GM18951 (cell line): ENCODE measurements at regions not wholly inside any gene's neighbourhood (a gene's known extent, or its start where the extent isn't known, plus 50 kb on each side); places are given as distances from the start of the nearest gene placed in this dataset.
"Not testable (repeated sequence)": the region's sequence is repeated elsewhere in the genome, so short reads cannot be mapped to it uniquely, and the experiment has no call there.

ENCODE experiments used
- POLR2A ChIP-seq: IDR thresholded peaks from 4 replicates; pipeline ENCODE4 v1.6.1; 2011; ENCODE audit warnings: mild to moderate bottlenecking; ENCODE audit not compliant: insufficient read length, insufficient read depth; ENCODE audit errors: extremely low read depth
- in situ Hi-C: fragments of 300-500 bp; cut with MboI; formaldehyde crosslinking; loops from one replicate; pipeline ENCODE4 v1.12.0; 2022; ENCODE audit warnings: low sequenced_read_pairs, mixed read lengths, inconsistent platforms; ENCODE audit not compliant: unreplicated experiment

DNA sequence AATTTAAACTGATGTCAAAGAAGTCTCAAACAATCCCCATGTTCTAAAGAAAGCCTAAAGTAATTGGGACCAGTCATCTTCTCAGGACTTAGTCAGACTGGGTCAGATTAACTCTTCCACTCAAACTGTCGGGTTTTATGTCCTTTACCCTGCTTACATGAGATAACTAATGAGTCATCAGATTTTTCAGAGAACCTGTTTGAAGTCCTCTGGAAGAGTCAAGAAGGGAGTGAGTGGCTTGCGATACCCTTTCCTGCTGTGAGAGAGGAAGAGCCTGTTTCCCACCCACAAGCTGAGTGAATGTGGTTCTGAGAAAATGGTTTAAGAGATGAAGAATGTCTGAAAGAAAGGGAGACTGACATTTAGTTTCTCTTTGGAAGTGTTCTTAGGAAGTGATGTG is 1866.7 kb upstream of the C9orf72 start:
- in situ Hi-C loops: no loop called here
- no peak for TF ChIP-seq POLR2A

DNA sequence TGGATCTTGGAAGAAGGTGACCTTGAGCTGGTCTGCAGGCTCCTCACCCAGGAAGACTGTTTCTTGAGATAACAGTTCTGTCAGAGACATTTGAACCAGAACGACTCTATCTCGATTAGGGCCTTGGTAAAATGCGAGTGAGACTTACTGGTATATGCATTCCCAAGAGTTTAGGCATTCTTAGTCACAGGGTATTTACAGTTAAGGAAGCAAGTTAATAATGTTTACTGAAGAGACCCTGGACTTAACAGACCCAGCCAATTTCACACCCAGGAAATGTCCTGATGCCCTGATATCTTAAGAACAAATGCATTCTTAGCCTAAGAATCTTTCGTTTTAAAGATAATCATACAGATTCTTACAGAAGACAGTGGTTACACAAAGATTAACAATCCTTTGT is 1867.2 kb upstream of the C9orf72 start:
- in situ Hi-C loops: no loop called here
- no peak for TF ChIP-seq POLR2A

DNA sequence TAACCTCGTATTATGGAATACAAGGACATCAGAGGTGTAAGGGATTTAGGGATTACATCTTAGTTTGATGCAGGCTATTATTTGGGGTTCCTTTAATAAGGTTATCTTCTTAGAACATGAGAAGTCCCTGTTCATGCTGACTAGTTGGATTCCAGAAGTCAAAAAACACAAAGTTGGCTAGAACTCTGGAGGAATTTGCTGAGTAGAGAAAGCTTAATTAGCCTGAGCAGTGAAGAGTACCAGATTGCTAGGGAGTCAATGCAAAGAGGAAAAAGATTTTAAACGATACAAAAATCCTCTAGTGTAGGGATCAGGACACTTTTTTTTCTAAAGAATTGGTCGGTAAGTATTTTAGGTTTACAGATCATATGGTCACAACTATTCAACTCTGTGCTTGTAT is 1872.5 kb upstream of the C9orf72 start:
- in situ Hi-C loops: no loop called here
- no peak for TF ChIP-seq POLR2A

DNA sequence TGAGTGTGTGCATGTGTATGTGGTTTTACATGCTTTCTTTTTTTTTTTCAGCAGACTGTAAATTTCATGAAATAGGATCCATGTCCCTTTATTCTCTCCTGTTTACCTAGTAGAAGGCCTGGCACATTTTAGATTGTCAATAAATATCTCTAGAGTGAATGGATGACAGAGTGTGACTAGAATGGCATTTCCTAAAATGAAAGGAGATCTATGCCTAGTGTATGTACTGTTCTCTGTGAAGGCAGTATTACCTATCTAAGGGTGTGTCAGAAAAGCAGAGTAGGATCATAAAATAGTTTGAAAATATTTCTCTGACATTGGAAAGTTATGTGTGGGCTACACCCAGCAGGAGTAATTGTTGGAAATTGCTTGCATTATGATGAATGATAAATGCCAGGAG is 1876.0 kb upstream of the C9orf72 start:
- no peak for TF ChIP-seq POLR2A
- in situ Hi-C loops: no loop called here

DNA sequence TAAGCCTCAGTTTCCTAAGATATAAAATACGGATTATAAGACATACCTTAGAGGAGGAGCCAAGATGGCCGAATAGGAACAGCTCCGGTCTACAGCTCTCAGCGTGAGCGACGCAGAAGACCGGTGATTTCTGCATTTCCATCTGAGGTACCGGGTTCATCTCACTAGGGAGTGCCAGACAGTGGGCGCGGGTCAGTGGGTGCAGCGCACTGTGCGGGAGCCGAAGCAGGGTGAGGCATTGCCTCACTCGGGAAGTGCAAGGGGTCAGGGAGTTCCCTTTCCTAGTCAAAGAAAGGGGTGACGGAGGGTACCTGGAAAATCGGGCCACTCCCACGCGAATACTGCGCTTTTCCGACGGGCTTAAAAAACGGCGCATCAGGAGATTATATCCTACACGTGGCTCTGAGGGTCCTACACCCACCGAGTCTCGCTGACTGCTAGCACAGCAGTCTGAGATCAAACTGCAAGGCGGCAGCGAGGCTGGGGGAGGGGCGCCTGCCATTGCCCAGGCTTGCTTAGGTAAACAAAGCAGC is 1877.1 kb upstream of the C9orf72 start:
- in situ Hi-C loops: not testable (repeated sequence)

DNA sequence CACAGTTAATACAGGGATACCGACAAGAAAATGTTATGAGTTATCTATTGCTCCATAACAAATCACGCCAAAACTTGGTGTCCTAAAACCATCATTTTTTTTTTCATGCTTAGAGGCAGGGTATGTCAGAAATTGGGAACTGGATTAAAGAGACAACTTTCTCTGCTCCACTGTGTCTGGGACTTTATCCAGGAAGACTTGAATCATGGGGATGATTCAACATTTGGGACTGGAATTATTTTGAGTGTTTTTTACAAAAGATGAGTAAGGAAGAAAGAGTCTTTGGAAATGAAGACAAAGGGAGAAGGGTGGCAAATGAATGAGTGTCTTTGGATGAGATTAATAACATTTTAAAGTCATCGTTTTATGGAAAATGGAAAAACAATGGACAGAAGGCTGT is 1883.7 kb upstream of the C9orf72 start:
- in situ Hi-C loops: no loop called here
- no peak for TF ChIP-seq POLR2A

DNA sequence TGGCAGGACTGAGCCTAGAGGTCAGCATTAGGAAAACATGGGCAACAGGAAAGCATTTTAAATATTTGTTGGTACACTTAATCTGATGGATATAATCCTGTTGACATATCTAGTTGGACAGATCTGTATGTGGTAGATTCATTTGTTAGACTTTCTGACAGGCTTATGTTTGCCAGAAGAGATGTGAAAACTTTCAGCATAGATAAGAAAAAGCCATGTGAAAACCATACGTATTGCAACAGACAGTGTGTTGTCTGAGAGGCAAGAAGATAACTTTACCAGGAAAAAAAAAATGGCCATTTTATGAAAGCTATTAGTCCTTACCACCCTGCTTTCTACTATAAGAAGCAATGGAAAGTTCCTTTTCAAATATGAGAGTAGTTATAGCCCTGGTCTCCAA is 1902.2 kb upstream of the C9orf72 start:
- in situ Hi-C loops: no loop called here
- TF ChIP-seq POLR2A: no peak

DNA sequence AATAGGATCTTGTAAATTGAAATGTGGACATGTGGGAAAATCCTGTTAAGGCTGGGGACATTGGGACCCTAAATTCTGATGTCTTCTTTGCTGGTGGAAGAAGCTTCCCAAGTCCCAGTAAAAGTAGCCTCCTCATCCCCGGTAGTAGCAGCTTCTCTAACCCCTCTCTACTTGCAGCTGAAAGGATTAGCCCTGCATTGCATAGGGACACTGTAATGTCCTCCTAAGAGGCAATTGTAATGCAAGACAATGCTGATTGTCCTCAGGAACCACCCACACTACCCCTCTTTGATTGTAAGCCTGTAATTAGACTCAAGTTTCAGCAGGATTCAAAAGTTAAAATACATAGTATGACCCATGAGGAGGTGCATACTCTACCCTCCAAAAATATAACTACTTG is 1938.4 kb upstream of the C9orf72 start:
- in situ Hi-C loops: no loop called here

DNA sequence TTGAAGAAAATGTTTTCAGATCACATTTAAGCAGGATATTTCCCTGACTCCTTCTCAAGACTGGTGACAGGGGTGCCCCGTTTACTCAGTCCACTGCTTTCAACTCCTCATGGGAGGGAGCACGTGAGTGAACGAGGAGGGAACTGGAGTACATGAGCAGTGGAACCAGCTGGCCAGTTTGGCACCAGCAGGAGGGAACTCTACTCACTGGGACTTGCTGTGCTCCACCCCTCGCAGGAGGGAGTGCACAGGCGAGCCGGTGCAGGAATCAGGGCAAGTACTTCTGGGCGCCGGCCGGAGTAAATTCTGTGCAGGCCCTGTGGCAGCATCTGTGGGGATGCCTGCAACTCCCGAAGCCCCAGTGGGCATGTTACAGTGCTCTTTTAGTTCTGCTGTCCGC is 1941.1 kb upstream of the C9orf72 start:
- TF ChIP-seq POLR2A: no peak
- in situ Hi-C loops: no loop called here

More for the DNA sequence above, 1938.4 kb upstream of the C9orf72 start:
- TF ChIP-seq POLR2A: no peak

DNA sequence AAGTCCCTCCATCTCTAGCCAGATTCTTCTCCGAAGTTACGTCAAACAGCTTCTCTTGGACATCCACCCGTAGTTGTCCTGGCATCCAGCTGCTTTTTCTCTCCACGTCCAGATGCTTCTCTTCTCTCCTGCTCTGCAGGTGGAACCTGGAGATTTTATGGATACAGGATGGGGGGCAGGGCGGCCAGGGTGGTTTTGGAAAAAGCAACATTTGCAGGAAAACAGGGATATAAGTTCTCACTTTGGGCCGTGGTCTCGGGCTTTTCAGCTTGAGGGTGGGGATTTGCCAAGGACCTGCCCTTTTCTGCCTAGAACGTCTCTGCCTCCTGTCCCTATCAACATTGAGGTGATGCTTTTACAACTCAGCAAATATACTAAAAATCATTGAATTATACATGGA is 1941.6 kb upstream of the C9orf72 start:
- no peak for TF ChIP-seq POLR2A
- in situ Hi-C loops: no loop called here

DNA sequence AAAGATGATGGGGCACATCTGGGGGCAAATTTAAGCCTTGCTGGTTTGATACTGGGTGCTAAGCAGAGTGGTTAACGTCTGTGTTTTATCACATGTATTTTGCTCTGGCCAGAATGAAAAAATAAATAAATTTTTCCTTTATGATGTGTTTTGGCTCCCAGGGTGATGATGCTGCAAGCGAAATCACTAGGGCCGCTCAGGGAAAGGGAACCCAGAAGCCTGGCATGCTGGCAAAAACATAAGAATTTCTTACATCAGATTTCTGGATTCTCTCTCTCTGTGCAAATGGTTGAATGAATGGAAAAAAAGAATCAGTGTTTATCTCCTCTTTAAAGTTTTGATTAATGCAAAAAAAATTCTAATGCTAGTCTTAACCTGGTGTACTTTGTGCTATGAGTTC is 1975.2 kb upstream of the C9orf72 start:
- no peak for TF ChIP-seq POLR2A
- in situ Hi-C loops: no loop called here

DNA sequence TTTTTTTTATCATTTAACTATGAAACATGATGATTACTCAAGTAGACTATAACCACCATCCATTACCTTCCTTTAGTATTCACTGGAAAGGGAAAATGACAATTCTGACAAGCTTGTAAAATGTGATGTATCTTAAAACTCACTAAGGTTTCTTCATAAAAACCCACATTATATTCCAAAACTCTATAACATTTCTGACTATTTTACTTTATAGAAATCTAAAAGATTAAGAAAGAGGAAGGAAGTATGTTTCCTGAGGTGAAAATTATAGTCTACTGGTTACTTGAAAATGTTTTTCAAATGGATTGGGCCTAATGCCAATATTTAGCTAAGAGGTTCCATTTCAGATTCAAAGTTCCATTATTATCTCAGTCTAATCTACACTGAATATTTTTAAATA is 1982.2 kb upstream of the C9orf72 start:
- no peak for TF ChIP-seq POLR2A
- in situ Hi-C loops: no loop called here

DNA sequence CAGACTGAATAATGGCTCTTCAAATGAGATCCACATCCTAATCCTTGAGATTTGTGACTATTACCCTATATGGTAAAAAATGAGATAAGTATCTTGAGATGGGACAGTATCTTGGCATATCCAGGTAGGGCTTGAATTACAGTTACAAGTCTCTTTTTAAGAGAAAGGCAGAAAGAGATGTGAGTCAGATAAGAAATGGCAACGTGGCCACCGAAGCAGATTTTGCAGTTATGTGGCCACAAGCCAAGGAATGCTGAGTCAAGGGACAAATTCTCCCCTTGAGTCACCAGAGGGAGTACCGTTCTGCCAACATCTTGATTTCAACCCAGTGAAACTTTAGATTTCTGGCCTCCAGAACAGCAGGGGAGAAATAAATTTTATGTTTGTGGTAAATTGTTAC is 1983.0 kb upstream of the C9orf72 start:
- no peak for TF ChIP-seq POLR2A
- in situ Hi-C loops: no loop called here

DNA sequence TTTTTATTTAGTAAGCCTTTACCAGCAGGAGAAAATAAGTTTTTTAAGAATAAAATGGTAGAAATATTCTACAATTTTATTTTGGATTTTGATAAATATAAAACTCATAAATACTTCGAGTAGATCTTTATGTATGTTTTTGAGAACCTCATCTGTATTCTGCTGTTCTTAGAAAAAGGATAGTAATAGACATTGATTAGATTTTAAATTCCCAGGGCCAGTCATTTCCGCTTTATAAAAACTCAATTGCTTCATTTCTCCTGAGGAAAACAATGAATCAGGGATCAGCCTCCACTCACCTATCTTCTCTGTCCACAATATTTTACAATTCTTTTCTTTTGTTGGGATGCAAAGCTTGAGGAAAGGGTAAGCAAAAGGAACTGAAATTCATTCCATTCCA is 1983.5 kb upstream of the C9orf72 start:
- in situ Hi-C loops: no loop called here
- no peak for TF ChIP-seq POLR2A

DNA sequence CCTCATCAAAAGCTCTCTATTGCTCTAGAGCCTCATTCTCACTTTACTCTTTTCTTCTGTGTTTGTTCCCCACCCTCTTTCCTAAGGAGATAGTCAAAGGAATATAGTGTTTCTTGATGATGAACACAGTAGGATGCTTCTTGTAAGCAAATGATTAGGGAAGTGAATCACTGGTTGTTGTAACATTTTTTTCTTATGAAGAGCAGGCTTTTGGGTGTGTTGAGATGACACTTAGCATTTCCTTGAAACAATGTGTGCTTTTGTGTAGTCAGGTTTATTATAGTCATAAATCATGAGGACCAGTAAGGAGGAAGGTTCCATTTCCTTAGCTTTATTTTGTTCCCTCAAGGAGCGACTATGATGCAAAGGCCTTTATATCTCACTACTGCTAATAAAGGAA is 1991.3 kb upstream of the C9orf72 start:
- in situ Hi-C loops: no loop called here
- no peak for TF ChIP-seq POLR2A

DNA sequence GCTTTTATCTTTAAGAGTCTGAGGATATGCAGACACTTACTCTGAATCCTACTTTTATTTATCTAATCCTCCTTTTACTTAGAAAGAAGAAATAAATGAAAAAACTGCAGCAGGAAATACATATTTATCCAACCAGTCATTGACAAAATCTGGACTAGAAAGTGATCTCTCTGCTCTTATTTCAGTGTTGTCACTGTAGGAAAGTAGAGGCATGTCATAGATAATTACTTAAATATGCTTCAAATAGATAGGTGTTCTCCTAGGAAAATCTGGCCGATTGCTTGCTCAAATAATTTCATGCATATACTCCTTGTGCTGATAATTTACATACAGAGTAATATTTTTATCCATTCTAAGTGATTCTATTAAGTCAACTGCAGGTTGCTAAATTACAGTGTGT is 2001.9 kb upstream of the C9orf72 start:
- in situ Hi-C loops: no loop called here
- no peak for TF ChIP-seq POLR2A

DNA sequence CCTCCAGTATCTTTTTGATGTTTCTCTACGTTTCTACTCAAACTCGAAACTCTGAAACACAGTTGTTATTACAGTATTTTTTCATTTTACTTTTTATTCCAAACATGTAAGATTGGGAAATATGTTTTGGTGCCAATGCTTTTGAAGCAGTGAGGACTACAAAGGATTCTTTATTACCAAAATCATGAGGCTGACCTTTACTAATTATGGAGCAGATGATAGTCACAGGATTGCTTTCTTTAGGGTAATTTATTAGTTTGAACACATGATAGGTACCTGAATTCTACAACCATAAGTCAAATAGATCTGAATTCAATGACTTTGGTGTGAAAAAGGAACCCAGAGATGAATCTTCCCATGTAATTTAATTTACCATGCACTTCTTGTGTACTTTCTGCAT is 2015.1 kb upstream of the C9orf72 start:
- no peak for TF ChIP-seq POLR2A
- in situ Hi-C loops: no loop called here
